T47D (cell line): ENCODE measurements at regions not wholly inside any gene's neighbourhood (a gene's known extent, or its start where the extent isn't known, plus 50 kb on each side); places are given as distances from the start of the nearest gene placed in this dataset.

ENCODE experiments used
- DNase-seq, 2 experiments: peaks; one replicate each; pipeline versions ENCODE4 v3.0.0 to v3.0.0-alpha.2; 2011 to 2012; ENCODE audit warnings: low read depth in 1 of 2, low spot score in 1 of 2
- JUND ChIP-seq: IDR thresholded peaks from 2 replicates; pipeline ENCODE4 v1.6.1; 2012; ENCODE audit warnings: low read depth
- in situ Hi-C: cut with HindIII; loops from 2 replicates; pipeline ENCODE4 v1.10.0; 2016; ENCODE audit warnings: low sequenced_read_pairs, low pct_unique_long_range_greater_than_20kb

- in situ Hi-C loops, result no loop called here
- DNase-seq, result no peak
- TF ChIP-seq JUND, result no peak
These were observed 100.4 kb downstream of the COPRS start for GRCh38 chr17:31758646-31759045.

- no peak for DNase-seq
- TF ChIP-seq JUND, result no peak
- in situ Hi-C loops, result no loop called here
These were observed 101.9 kb downstream of the COPRS start for GRCh38 chr17:31757097-31757496.

GRCh38 chr17:31754239-31754945 is 104.7 kb downstream of the COPRS start:
- no peak for TF ChIP-seq JUND
- no peak for DNase-seq
- in situ Hi-C loops, result no loop called here

- in situ Hi-C loops, result no loop called here
- DNase-seq, result no peak
- TF ChIP-seq JUND, result no peak
These were observed 106.0 kb downstream of the COPRS start for GRCh38 chr17:31753011-31753410.

- in situ Hi-C loops, result no loop called here
- no peak for TF ChIP-seq JUND
- DNase-seq, result no peak
These were observed 106.5 kb downstream of the COPRS start for GRCh38 chr17:31752584-31752983.

GRCh38 chr17:31750578-31750977 is 108.5 kb downstream of the COPRS start:
- DNase-seq, result no peak
- no peak for TF ChIP-seq JUND
- in situ Hi-C loops, result no loop called here

GRCh38 chr17:31748881-31749280 is 110.2 kb downstream of the COPRS start:
- no peak for TF ChIP-seq JUND
- no peak for DNase-seq
- in situ Hi-C loops, result no loop called here

GRCh38 chr17:31746884-31747495 is 112.1 kb downstream of the COPRS start:
- no peak for TF ChIP-seq JUND
- in situ Hi-C loops, result no loop called here
- no peak for DNase-seq

GRCh38 chr17:31745964-31746600 is 113.0 kb downstream of the COPRS start:
- TF ChIP-seq JUND, result no peak
- no peak for DNase-seq
- in situ Hi-C loops, result no loop called here

GRCh38 chr17:31744511-31744951 is 114.5 kb downstream of the COPRS start:
- in situ Hi-C loops, result no loop called here
- DNase-seq, result no peak
- TF ChIP-seq JUND, result no peak

GRCh38 chr17:31743797-31744196 is 115.2 kb downstream of the COPRS start:
- no peak for DNase-seq
- TF ChIP-seq JUND, result no peak
- in situ Hi-C loops, result no loop called here

- no peak for TF ChIP-seq JUND
These were observed 117.7 kb downstream of the COPRS start for GRCh38 chr17:31741371-31741770.

GRCh38 chr17:31740611-31741082 is 118.4 kb downstream of the COPRS start:
- TF ChIP-seq JUND, result no peak
- peak in 1 of 2 experiments; percentile 44 for DNase-seq
- in situ Hi-C loops, result no loop called here

More at GRCh38 chr17:31741371-31741770, 117.7 kb downstream of the COPRS start:
- in situ Hi-C loops, result no loop called here
- no peak for DNase-seq
